Stomach (tissue), 8 donors: ENCODE measurements at regions not wholly inside any gene's neighbourhood (a gene's known extent, or its start where the extent isn't known, plus 50 kb on each side); places are given as distances from the start of the nearest gene placed in this dataset.

ENCODE experiments used
- DNase-seq, 2 donors: peaks; one replicate each; pipeline versions ENCODE4 v3.0.0 to v3.0.0-alpha.2; 2013 to 2019
- H3K27ac ChIP-seq, 5 donors: fragments of 200-600 bp in 4 of 5; sonication (generic) in 4 of 5; one replicate each; pipeline ENCODE4 v1.5.1; 2013 to 2019; ENCODE audit warnings: mild to moderate bottlenecking in 1 of 5, moderate library complexity in 1 of 5
- H3K27me3 ChIP-seq, 3 donors: fragments of 200-600 bp; sonication (generic); one replicate each; pipeline ENCODE4 v1.5.1; 2017 to 2019; ENCODE audit warnings: mixed run types in 1 of 3
- H3K36me3 ChIP-seq, 4 donors: fragments of 200-600 bp; sonication (generic); 1 replicate in 3 of 4; 2 replicates in 1 of 4; pipeline ENCODE4 v1.5.1; 2016 to 2019
- H3K4me1 ChIP-seq, 4 donors: fragments of 200-600 bp; sonication (generic); one replicate each; pipeline ENCODE4 v1.5.1; 2016 to 2019
- H3K4me3 ChIP-seq, 4 donors: fragments of 200-600 bp; sonication (generic) in 3 of 4; one replicate each; pipeline ENCODE4 v1.5.1; 2016 to 2019; ENCODE audit warnings: mild to moderate bottlenecking in 1 of 4
- H3K9me3 ChIP-seq, 4 donors: fragments of 200-600 bp; sonication (generic); one replicate each; pipeline ENCODE4 v1.5.1; 2016 to 2019
- EP300 ChIP-seq: sonication (generic); formaldehyde crosslinking; IDR thresholded peaks from one replicate; pipeline ENCODE4 v1.6.1; 2017; ENCODE audit warnings: antibody characterized with exemption
- POLR2A ChIP-seq, 4 donors: fragments of 450-650 bp; IDR thresholded peaks; one replicate each; pipeline ENCODE4 v1.6.1; 2016; ENCODE audit warnings: antibody characterized with exemption in 4 of 4, control low read depth in 2 of 4, mild to moderate bottlenecking in 1 of 4, moderate library complexity in 1 of 4
- POLR2AphosphoS5 ChIP-seq, 3 donors: sonication (generic); formaldehyde crosslinking; IDR thresholded peaks; one replicate each; pipeline ENCODE4 v1.6.1; 2016; ENCODE audit warnings: antibody characterized with exemption in 3 of 3
- WGBS, 5 donors: extraction: QIAGEN DNeasy Blood & Tissue Kit in 3 of 5; methylation state at CpG; one replicate each; pipeline versions ENCODE4 v1.1.5 to v1.1.7; 2013 to 2018; 5-methylcytosine and 5-hydroxymethylcytosine counted together
- intact Hi-C: fragments of 100-400 bp; cut with DNase I; formaldehyde crosslinking; loops from one replicate; pipeline ENCODE4 v1.15.1; 2023; ENCODE audit warnings: low total_unique reads
- TF ChIP-seq, protein P1 (sequence below), 7 experiments: fragments of 450-650 bp in 4 of 7; fragments of 200-600 bp in 3 of 7; sonication (generic) in 3 of 7; IDR thresholded peaks; one replicate each; pipeline ENCODE4 v1.5.1; 2016 to 2019; ENCODE audit warnings: antibody characterized with exemption in 7 of 7, control low read depth in 2 of 7, mild to moderate bottlenecking in 1 of 7
- donor health status: healthy with polysubstance abuse.
- donor health status: Bipolar disorder and iron deficiency.
- donor health status: healthy.

DNA sequence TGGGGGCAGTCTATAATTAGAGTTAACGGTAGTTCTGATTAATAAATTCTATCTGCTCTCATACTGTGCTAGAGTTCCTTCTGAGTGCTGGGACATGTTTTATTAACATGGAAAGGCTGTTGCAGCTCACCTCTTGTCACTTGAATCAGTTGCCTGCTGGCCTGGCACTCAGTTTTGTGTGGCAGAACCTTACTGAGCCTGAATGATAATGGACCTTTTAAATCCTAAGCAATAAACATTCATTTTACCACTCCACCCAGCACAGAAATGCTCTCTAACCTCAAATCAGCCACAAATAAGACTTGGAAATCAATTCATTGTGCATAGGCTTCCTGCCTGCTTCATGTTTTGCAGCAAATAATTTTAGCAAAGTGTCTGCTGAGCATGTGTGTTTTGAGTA, 115.0 kb upstream of the RBMS1 start:
- H3K27ac ChIP-seq: no peak overlapping the region
- H3K27me3 ChIP-seq: no peaks in the 10 kb centered on the region
- DNase-seq: no peak
- no peak overlapping the region for H3K4me3 ChIP-seq
- WGBS, 5 donors: 69 to 90% (median 85%) methylated on average over 1 of the region's 1 CpG
- intact Hi-C loops: no loop called here
- no peak for TF ChIP-seq POLR2AphosphoS5 (IDR thresholded peaks at IDR 0.05)
- TF ChIP-seq, protein P1, sequence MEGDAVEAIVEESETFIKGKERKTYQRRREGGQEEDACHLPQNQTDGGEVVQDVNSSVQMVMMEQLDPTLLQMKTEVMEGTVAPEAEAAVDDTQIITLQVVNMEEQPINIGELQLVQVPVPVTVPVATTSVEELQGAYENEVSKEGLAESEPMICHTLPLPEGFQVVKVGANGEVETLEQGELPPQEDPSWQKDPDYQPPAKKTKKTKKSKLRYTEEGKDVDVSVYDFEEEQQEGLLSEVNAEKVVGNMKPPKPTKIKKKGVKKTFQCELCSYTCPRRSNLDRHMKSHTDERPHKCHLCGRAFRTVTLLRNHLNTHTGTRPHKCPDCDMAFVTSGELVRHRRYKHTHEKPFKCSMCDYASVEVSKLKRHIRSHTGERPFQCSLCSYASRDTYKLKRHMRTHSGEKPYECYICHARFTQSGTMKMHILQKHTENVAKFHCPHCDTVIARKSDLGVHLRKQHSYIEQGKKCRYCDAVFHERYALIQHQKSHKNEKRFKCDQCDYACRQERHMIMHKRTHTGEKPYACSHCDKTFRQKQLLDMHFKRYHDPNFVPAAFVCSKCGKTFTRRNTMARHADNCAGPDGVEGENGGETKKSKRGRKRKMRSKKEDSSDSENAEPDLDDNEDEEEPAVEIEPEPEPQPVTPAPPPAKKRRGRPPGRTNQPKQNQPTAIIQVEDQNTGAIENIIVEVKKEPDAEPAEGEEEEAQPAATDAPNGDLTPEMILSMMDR (IDR thresholded peaks at IDR 0.05): no peak
- H3K36me3 ChIP-seq: no peaks in the 10 kb centered on the region
- no peaks in the 10 kb centered on the region for H3K9me3 ChIP-seq
- no peaks in the 10 kb centered on the region for H3K4me1 ChIP-seq

DNA sequence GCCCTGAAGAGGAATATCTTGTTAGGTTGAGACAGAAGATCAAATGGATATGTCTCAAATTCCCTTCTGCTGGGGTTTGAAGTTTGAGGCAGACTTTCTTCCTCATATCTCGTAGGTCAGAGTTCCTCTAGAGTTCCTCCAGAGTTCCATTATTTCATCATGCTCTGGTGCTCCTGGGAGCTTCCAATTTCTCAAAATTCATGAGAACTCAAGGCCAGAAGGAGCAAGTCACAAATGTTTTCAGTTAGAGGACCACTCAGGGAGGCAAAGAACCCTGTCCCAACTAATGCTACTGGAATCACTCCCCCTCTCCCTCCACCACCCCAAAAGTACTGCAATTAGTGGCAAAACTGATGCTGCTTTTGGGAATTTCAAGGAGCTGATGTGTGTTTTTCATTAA, 115.7 kb upstream of the RBMS1 start:
- H3K27me3 ChIP-seq: no peaks in the 10 kb centered on the region
- DNase-seq: no peak
- intact Hi-C loops: no loop called here
- no peaks in the 10 kb centered on the region for H3K4me1 ChIP-seq
- no peak overlapping the region for H3K27ac ChIP-seq
- H3K36me3 ChIP-seq: no peaks in the 10 kb centered on the region
- no peak overlapping the region for H3K4me3 ChIP-seq
- no peaks in the 10 kb centered on the region for H3K9me3 ChIP-seq
- TF ChIP-seq, protein P1 (IDR thresholded peaks at IDR 0.05): no peak
- TF ChIP-seq EP300: no peak
- TF ChIP-seq POLR2A (IDR thresholded peaks at IDR 0.05): no peak
- no peak for TF ChIP-seq POLR2AphosphoS5 (IDR thresholded peaks at IDR 0.05)
- 76 to 95% (median 88%) methylated on average over 1 of the region's 1 CpG for WGBS, 5 donors

DNA sequence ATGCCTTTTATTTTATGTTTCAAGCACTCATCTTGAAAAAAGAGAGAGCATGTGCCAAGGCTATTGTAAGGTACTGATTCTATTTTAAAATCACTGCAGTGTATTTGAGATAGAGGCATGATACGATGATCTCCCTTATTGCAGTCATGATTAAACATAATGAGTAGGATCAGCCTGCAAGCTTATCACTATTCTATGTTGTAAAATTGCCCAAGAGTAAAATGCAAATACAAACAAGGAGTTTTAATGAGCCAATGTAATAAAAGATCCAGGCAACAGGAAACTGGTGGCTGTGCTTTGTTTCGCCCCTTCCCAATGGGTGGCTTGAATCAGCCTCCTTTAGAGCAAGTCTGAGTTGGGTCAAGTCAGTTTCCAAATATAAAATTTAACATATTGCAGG, 116.4 kb upstream of the RBMS1 start:
- intact Hi-C loops: no loop called here
- no peak overlapping the region for H3K4me3 ChIP-seq
- no peak for TF ChIP-seq EP300
- no peak for TF ChIP-seq POLR2A (IDR thresholded peaks at IDR 0.05)
- TF ChIP-seq, protein P1 (IDR thresholded peaks at IDR 0.05): no peak
- TF ChIP-seq POLR2AphosphoS5 (IDR thresholded peaks at IDR 0.05): no peak
- no peaks in the 10 kb centered on the region for H3K9me3 ChIP-seq
- no peaks in the 10 kb centered on the region for H3K36me3 ChIP-seq
- no peaks in the 10 kb centered on the region for H3K4me1 ChIP-seq
- H3K27ac ChIP-seq: no peak overlapping the region
- WGBS, 5 donors: 58 to 79% (median 61%) methylated on average over 2 of the region's 2 CpGs
- no peaks in the 10 kb centered on the region for H3K27me3 ChIP-seq
- DNase-seq: no peak

DNA sequence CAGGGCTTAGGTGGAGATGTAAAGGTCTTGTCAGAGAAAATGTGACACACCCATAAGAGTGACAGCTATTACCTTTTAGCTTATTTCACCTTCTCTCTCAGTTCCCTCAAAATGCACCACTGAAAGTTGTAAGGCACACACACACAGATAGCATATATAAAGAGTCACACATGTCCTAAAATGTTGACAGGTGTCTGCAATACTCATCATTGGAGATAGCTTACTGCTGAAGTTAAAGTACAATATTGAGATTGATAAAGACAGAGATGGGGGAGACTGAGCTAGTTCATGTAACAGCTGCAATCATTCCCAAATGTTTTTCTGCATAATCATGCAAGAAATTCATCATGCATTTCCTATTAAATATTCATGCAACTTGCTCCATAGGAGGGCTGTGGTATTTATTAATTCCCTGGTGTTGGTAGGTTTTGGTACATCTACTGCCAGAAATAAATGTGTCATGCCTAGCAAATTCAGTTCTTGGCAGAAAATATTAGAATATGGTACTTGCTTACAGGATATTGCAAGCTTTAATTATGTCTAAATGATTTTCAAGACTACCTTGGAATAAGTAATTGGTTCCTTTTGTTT, 118.8 kb upstream of the RBMS1 start:
- peaks cover 0 to 9% (median 3%) of the 10 kb centered on the region in 4 donors for H3K9me3 ChIP-seq
- H3K4me1 ChIP-seq: no peaks in the 10 kb centered on the region
- no peaks in the 10 kb centered on the region for H3K36me3 ChIP-seq
- TF ChIP-seq POLR2AphosphoS5 (IDR thresholded peaks at IDR 0.05): no peak
- TF ChIP-seq POLR2A (IDR thresholded peaks at IDR 0.05): no peak
- no peak for DNase-seq
- H3K4me3 ChIP-seq: no peak overlapping the region
- H3K27ac ChIP-seq: no peak overlapping the region
- intact Hi-C loops: no loop called here
- H3K27me3 ChIP-seq: no peaks in the 10 kb centered on the region

DNA sequence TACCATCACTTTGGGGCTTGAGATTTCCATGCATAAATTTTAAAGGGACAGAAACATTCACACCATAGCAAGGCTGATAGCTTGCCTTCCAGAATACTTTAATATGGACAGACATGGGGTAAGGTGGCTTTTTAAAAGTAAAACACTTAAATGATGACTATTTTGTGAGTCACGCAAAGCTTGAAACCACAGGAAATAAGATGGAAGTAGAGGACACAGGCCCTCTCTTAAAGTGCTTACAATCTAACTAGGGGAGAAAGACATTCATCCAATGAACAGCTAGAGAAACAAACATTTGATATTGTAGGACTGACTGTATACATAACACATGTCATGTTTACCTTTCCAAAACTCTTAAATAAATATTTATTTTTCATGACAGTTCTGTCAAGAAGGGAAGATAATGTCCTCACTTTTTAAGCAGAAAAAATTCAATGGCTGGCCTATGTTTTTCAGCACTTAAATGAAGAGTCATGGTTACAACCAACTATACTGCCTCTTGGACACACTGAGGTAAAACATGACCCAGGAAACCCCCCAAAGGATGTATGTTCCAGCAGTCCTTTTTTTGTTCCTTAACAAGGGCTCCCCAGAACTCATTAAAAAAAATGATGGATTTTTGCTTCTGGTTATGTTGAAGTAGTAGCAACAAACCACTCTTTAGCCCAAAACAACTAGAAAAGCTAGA, 120.0 kb upstream of the RBMS1 start:
- TF ChIP-seq POLR2A (IDR thresholded peaks at IDR 0.05) (no peak), POLR2AphosphoS5 (IDR thresholded peaks at IDR 0.05) (no peak), EP300 (no peak)
- TF ChIP-seq, protein P1 (IDR thresholded peaks at IDR 0.05): no peak

More for the DNA sequence above, 120.0 kb upstream of the RBMS1 start:
- Histone ChIP-seq H3K27me3 (no peaks in the 10 kb centered on the region), H3K4me3 (no peak overlapping the region), H3K27ac (no peak overlapping the region), H3K4me1 (no peaks in the 10 kb centered on the region), H3K36me3 (no peaks in the 10 kb centered on the region), H3K9me3 (peaks cover 0 to 9% (median 3%) of the 10 kb centered on the region in 4 donors)
- no peak for DNase-seq
- intact Hi-C loops: no loop called here
- 65 to 97% (median 82%) methylated on average over 1 of the region's 1 CpG for WGBS, 5 donors
